ENCODE measurements at regions not wholly inside any gene's neighbourhood (a gene's known extent, or its start where the extent isn't known, plus 50 kb on each side); places are given as distances from the start of the nearest gene placed in this dataset.

DNA sequence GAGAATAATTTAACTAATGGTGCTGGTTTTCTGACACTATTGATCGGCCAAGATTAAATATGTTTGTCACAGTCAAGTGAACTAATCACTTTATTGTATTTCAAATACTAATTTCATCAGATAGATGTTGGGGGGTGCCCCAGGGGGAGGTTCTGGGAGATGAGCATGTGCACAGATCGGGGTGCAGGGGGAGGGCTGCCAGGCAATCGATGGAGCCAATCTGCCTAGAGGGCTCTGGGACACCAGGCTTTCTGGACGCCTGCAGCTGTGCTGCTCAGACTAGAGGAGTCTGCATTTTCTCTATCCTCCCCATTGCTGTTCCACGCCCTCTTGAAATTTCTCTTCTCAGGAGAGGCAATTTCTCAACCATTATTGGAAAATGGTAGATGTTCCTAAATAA, 100.0 kb upstream of the ALDH1B1 start:
- TF ChIP-seq, protein P1, sequence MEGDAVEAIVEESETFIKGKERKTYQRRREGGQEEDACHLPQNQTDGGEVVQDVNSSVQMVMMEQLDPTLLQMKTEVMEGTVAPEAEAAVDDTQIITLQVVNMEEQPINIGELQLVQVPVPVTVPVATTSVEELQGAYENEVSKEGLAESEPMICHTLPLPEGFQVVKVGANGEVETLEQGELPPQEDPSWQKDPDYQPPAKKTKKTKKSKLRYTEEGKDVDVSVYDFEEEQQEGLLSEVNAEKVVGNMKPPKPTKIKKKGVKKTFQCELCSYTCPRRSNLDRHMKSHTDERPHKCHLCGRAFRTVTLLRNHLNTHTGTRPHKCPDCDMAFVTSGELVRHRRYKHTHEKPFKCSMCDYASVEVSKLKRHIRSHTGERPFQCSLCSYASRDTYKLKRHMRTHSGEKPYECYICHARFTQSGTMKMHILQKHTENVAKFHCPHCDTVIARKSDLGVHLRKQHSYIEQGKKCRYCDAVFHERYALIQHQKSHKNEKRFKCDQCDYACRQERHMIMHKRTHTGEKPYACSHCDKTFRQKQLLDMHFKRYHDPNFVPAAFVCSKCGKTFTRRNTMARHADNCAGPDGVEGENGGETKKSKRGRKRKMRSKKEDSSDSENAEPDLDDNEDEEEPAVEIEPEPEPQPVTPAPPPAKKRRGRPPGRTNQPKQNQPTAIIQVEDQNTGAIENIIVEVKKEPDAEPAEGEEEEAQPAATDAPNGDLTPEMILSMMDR (IDR thresholded peaks at IDR 0.05), result no peak
- TF ChIP-seq, protein P2, sequence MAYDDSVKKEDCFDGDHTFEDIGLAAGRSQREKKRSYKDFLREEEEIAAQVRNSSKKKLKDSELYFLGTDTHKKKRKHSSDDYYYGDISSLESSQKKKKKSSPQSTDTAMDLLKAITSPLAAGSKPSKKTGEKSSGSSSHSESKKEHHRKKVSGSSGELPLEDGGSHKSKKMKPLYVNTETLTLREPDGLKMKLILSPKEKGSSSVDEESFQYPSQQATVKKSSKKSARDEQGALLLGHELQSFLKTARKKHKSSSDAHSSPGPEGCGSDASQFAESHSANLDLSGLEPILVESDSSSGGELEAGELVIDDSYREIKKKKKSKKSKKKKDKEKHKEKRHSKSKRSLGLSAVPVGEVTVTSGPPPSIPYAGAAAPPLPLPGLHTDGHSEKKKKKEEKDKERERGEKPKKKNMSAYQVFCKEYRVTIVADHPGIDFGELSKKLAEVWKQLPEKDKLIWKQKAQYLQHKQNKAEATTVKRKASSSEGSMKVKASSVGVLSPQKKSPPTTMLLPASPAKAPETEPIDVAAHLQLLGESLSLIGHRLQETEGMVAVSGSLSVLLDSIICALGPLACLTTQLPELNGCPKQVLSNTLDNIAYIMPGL (CRISPR knock-in tag; IDR thresholded peaks at IDR 0.05), result no peak

Data from WTC11 (cell line).